ENCODE measurements at regions not wholly inside any gene's neighbourhood (a gene's known extent, or its start where the extent isn't known, plus 50 kb on each side); places are given as distances from the start of the nearest gene placed in this dataset.
"Not testable (repeated sequence)": the region's sequence is repeated elsewhere in the genome, so short reads cannot be mapped to it uniquely, and the experiment has no call there.

DNA sequence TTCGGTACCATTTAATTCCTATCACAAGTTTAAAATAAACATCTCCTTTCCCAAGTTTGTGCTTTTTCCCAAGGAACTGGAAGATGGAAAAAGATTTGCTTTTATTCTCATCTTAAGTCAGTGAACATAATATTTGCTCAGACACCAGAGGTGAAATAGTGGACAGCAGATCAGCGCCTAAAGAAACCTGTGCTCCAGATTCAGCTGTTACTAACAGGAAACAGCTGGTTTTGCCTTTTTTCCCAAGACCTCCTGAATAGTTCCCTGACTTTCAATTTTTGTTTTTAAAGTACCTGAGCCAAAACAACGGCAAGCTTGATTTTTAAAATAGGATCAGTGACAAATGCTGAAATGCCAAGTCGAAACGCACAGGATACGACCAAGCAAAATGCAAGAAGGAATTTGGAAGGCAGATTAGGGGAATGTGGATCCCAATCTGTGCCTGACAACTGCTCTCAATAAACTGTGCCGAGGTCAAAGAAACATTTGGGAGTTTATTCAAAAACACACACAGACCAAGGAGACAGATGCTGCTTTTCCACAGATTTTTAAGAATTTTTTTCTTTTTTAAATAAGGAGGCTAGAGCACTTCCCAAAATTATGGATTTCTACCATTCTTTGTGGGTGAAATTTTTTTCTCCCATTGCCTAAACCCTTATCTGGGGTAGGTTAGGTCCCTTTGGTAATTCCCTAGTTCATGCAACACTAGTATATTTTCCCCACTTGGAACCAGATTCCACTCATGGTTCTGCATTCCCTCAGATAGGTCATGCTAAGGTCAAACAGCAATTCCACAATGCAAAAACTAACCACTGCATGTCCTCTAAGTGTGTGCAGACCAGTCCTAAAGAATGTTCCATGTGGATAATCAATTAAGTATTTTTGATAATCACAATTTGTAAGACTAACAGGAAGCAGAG is 121.5 kb upstream of the PDE1A start:
- DNase-seq (ENCODE audit: low read depth): no peak

DNA sequence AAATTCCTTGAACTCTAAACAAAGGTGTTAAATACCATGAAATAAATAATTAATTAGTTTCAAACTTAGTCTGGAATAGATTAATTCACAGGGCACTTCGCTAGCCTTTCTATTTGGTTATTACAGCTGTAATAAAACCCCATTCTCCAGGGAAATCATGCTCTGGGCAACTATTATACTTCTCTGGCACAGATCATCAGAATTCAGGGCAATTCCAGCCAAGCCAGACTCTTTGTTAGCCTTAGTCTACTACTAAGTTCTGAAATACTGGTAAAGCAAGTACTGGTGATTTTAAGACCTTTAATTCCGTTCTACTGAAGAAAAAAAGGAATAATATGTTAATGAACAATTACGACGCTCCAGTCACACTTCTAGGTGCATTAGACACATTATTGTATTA is 123.4 kb upstream of the PDE1A start:
- no peak for DNase-seq (ENCODE audit: low read depth)

DNA sequence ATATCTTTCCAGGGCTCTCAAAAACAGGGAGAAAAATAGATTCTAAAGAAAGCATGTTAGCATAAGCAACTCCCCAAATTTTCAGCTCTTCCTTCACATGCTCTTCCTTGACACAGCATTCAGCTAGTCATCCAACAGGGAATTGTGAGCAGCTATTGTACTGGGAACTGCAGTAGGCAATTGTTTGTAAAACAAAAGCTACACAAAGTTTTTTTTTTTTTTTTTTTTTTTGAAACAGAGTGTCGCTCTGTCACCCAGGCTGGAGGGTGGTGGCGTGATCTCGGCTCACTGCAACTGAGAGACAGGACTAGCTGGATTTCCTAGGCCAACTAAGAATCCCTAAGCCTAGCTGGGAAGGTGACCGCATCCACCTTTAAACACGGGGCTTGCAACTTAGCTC is 125.4 kb upstream of the PDE1A start:
- DNase-seq (ENCODE audit: low read depth): not testable (repeated sequence)

DNA sequence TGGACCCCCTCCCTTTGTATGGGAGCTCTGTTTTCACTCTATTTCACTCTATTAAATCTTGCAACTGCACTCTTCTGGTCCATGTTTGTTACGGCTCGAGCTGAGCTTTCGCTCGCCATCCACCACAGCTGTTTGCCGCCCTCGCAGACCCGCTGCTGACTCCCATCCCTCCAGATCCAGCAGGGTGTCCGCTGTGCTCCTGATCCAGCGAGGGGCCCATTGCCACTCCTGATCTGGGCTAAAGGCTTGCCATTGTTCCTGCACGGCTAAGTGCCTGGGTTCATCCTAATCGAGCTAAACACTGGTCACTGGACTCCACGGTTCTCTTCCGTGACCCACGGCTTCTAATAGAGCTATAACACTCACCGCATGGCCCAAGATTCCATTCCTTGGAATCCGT is 125.9 kb upstream of the PDE1A start:
- not testable (repeated sequence) for DNase-seq (ENCODE audit: low read depth)

DNA sequence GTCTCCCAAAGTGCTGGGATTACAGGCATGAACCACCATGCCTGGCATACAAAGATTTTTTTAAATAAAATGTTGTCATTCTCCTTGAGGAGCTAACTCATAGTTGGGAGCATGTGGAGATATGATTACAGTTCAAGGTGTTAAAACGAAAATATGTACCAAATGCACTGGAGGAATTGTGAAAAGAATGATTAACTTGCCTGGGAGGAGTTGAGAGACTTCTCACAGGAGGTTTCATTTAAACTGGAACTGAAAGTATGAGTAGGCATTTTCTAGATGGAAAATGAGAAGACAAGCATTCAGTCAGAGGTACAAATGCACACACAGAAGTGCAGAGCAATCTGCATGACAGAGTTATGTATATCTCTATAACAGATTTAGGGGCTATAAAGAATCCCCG is 126.6 kb upstream of the PDE1A start:
- DNase-seq (ENCODE audit: low read depth): no peak

DNA sequence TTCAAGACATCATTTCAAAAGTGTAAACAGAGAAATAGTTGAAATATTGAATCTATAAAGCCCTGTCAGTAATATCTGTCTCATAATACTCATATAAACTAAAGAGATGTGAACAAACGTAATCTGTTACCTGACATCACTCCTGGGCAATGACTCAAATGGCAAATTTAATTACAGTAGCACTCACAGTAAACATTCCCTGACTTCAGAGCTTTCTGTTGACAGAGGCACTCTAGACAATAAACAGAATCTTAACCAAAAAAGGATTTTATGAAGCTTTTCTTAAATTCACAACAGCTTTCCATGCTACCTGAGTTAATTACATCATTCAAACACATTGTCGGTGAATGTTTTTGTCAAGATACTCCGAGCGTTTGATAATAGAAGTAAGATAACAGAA is 128.1 kb upstream of the PDE1A start:
- no peak for DNase-seq (ENCODE audit: low read depth)

DNA sequence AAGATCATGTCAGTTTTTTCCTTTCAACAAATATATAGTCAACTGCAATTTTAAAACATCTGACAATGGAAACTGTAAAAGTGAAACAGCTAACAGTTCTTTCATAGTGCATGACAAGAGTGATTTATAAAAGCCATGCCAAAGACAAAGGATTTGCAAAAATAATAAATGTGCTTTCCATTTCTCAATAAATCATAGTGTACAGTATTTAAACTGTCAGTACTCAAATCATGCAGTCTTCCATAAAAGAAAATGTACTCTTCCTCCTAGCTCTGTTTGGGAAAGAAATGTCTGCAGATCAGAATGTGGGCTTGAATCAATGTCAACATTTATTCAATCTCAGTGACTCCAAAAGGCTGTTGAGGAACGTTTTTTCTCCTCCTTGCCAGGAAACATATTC is 131.7 kb upstream of the PDE1A start:
- DNase-seq (ENCODE audit: low read depth): no peak

DNA sequence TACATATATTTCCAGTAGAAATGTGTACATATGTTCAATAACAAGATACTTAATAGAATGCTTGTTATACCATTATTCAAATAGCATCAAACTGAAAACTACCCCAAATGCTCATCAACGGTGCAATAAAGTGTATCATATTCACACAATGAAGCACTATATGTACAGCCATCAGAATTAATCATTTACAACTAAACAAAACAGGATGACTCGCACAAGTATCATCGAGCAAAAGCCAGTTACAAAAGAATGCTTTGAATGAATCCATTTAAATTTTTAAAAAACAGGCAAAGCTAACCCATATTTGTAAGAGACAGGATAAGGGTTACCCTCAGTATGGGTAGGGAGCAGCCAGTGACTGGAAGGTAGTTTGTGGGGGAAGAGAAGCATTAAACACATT is 132.8 kb upstream of the PDE1A start:
- DNase-seq (ENCODE audit: low read depth): no peak

DNA sequence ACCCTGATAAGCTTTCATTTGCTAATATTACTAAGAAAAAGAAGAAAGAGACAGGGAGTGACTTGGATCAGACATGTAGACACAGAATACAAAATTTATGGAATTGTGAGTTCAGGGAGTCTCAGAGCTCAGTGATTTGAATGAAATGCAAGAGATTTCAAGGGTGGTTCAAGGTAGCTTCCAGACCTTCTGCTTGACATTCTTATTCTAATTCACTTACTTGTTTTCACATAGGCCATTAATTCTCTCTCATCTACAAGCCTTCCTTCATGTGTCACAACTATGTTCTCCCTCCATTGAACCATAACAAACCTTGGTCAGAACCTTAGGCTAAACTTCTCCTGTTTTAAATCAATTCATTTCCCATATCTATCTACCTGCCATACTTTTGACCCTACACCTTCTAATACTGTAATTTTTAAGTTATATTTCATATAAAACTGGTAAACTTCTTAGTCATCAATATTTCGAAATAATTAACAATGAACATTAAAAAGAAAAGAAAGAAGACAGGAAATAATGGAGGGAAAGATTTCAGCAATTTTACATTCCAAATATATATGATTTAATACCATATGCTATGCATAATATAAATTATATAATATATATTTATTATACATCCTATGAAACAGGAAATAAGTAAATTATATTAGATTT is 139.2 kb upstream of the PDE1A start:
- DNase-seq (ENCODE audit: low read depth): no peak

DNA sequence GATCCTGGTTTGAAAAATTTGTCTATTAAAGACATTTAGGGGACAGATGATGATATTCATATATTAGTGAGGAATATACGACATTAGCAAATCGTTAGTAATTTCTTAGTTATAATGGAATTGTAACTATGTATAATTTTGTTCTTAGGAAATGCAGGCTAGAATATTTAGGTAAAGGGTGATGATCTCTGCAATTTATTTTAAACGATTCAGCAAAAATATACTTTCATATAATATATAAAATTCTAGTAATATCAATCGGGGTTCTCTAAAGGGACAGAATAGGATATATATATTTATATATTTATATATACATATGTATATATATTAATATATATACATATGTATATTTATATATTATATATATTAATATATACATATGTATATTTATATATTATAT is 142.5 kb upstream of the DNAJC10 start:
- DNase-seq (ENCODE audit: low read depth): no peak

DNA sequence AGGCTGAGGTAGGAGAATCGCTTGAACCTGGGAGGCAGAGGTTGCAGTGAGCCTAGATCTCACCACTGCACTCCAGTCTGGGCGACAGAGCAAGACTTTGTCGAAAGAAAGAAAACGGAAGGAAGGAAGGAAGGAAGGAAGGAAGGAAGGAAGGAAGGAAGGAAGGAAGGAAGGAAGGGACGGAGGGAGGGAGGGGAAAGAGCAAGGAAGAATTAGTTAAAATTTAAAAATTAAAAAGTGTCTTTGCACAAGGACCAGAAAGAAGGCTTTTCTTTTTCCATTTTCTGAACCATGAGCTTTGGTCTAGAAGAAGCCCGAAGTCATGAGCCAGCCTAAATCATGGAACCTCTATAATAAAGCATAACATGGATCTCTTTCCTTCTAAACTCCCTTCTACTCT is 138.2 kb upstream of the DNAJC10 start:
- no peak for DNase-seq (ENCODE audit: low read depth)

DNA sequence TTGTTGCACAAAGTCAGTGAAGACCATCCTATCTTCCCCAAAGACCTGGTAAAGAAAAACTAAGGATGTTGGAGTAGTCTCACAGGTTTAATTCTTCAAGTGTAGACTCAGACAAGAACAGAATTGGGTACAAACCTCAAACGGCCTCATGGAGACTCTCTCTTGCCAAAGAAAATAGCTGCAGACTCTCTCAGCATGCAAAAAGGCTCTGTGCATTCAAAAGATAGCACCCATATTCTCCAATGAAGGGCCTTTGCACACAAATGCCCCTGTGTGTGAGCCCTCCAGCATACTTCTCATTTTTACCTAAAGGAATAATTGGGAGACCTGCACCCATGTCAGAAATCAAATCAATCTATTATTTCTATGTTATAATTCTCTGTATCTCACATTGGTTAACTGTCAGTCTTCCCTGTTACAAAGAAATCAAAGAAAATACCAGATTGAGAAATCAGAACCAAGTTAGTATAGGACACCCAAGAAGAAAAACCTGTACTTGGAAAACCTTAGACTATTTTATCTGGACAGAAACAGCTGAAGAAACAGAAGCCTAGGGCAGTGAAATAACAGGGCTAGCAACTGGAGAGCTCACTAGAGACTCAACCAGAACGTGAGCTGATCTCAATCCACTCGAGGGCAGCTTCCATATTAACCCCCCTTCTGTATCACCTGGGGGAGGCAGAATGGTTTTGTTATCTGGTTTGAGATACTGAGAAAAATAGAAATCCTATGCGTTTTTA is 134.7 kb upstream of the DNAJC10 start:
- DNase-seq (ENCODE audit: low read depth): no peak

DNA sequence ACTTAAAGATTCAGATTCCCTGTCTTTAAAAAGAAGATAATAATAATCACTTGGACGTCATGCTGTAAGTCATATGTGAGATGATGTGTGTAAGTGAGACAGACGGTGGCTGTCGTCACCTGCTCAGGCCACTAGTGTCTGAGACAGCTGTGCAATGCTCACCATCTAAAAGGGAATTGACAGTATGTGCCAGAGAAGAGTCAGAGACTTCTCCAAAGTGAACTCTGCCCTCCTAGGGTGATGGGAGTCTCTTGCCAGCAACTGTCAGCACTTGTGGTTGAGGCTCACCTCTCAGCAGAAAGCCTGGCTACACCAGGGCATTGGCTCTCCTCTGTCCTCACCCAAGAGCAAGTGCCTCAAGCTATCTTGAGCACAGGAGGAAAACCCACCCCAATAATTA is 131.6 kb upstream of the DNAJC10 start:
- DNase-seq (ENCODE audit: low read depth): no peak

DNA sequence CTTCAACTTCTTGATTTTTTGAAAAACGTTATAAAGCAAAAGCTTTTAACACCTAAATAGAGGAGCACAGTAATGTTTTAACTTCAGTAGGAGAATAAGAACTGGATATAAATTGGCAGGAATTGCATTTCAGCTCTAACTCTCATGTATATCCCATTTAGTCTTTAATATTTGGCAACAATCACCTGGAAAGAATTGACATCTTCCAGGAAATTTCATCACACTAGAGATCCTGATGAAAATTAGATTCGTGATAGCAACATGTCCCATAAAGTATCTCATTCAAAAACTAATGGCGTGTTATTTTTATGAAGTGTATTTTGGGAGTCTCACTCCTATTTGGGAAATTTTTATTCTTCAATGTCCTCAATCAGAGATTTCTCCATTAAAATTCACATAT is 131.1 kb upstream of the DNAJC10 start:
- no peak for DNase-seq (ENCODE audit: low read depth)

DNA sequence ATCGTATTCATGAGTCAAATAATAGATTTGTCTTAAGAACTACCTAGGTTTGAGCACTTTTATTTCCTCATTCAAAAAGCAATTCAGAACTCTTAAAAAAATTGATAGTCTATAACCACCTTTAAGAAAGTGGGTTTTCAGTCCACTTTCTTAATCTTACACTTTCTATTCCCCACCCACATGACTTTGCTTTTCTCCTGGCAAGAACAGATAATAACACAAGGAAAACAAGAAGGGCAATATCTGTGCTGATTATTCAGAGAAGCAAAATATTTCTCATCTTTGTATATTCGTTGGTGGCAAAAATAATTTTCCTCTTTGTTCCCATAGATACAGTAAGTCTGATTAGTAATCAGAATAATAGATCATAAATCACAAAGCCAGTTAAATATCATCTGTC is 130.6 kb upstream of the DNAJC10 start:
- no peak for DNase-seq (ENCODE audit: low read depth)

DNA sequence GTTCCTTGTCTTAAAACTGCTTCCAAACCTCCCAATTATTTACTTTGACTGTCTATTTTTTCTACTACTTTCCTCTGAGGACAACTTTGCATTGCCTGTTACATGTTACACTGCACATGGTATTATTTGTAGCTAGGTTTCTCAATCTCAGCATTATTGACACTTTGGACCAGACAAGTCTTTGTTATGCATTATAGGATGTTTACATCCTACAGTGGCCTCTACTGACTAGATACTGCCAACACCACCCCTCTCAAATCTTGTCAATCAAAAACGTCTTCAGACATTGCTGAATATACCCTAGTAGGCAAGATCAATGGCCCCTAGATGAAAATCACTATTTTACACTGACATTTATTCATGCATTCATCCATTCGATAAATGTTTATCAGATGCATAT is 129.6 kb upstream of the DNAJC10 start:
- DNase-seq (ENCODE audit: low read depth): no peak

DNA sequence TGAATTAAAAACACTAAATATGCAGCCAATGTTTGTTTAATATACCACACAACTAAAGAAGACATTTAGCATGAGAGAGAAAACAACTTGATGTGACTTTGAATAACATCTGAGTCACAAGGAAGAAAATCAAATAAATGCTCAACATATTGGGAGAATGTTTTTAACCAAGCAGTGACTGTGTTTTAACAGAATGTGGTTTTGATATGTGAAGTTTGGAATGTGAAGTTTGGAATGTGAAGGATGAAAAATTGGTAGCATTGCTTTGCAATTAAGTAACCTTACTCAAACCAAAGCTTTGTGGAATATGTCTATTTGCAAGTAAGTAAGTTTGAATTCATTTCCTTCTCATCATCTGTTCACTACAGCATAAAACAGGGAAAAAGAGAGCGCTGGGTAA is 128.2 kb upstream of the DNAJC10 start:
- peak; percentile 32 for DNase-seq (ENCODE audit: low read depth)

DNA sequence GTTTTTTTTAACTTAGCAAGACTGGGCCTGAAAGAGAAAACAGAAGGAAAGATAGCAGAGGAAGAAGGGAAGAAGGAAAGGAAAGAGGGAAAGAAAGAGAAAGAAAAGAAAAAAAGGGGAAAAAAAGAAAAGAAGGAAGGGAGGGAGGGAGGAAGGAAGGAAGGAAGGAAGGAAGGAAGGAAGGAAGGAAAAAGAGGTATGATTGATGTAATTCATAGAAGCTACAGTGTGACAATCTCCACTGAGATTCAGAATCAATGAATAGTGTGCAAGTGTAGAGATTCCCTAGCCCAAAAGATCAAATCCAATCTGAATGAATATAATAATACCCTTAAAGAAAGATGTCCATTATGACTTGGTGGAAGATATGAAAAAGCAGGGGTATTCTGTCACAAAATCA is 126.9 kb upstream of the DNAJC10 start:
- no peak for DNase-seq (ENCODE audit: low read depth)

DNA sequence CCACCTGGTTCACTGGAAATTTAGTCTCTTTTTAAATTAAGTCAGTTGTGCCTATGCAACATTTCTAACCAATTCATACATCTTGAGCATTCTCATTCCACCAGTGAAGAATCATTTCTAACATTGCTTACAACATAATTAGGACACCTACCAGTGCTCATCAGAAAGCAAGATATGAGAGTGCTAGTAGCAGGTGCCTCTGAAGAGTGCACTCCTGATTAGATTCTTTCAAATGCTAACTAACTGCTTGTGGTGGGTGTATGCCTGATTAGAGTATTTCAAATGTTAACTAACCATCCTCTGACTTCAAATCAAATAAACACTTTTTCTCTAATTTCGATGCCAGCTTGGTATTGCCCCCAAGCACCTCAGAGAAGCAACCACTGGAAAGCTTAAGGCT is 124.3 kb upstream of the DNAJC10 start:
- no peak for DNase-seq (ENCODE audit: low read depth)

DNA sequence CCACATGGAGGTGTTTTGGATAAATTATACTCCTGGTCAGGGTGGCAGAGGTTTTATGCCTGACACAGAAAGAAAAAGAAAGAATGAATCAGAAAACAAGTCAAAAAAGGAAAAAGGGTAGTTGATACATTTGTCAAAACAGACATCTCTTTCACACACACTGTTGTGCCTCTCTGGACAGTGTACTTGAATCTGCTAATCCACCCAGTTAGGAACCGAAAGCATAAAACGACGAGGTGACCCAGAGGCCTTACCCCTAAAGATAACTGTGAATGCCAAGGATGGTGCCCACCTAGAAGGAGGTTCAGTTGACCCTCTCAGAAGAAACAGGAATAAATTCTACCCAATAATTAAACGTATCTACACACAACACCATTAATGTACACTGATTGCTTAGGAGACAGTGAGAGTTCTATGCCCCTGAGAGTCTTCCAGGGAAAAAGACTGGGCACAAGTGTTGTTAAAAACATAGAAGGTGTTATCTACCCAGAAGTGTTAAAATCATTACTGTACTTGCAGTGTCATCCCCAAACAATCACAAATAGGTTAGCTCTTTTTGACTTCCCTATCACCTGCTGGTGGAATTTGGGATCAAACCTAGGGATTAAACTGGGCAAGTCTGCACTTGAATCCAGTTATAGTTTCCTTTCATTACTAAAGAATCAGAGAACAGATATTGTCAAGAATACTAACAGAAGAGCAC is 123.2 kb upstream of the DNAJC10 start:
- no peak for DNase-seq (ENCODE audit: low read depth)

DNA sequence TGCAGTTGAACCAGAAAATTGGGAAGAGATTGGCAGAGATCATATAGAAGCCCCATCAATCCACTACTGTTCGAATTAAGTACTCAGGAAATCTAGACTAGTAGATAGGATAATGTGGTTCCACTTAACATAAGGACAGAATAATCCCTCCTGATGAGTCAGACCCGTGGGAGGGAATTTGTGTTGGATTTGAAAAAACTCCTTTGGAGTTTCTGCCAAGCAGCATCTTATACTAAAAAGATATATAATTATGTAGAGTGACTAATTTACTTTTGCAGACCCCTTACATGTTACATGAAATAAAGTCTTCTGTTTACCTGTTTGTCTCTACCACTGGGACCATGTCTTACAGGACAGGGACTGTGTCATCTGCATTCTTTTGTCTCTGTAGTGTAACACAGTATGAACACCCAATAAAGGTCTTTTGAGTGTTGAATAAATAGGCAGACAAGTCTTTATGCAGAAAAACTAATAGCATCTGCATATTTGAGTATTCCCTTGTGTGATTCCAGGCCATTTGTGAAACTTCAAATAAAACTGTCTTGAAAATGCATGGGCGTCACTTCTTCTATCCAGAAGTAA is 122.6 kb upstream of the DNAJC10 start:
- DNase-seq (ENCODE audit: low read depth): peak; percentile 55

DNA sequence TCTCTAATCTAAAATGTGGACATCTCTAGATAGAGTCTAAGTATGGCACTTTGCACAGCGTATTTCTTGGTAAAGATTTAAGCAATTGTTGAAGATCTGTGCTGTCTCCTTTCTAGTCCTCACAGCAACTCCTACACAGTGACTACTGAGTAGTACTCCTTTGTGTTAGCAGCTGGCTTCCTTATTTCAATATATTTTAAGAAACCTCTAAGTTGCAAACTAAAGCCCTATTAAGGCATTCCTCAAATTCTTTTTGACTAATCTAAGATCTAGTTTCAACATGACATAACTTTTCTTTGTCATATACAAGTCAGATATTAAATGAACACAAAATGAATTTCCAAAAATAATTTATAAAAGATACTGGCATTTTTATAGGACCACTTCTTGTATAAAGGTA is 121.8 kb upstream of the DNAJC10 start:
- no peak for DNase-seq (ENCODE audit: low read depth)

Measured in fibroblast of the conjunctiva (primary cell).